AG04450 (cell line): ENCODE measurements at regions not wholly inside any gene's neighbourhood (a gene's known extent, or its start where the extent isn't known, plus 50 kb on each side); places are given as distances from the start of the nearest gene placed in this dataset.

Experiments
- CTCF ChIA-PET: fragments of 300-600, 350-600 bp; formaldehyde crosslinking; extraction: SDS; loops from one replicate; lab custom pipeline; 2022; ENCODE audit warnings: antibody characterized with exemption, inconsistent platforms; lab: Charles Lee
- POLR2A ChIA-PET: fragments of 350-600 bp; formaldehyde crosslinking; extraction: SDS; loops from one replicate; lab custom pipeline; 2021; ENCODE audit warnings: antibody characterized with exemption, inconsistent platforms; lab: Yijun Ruan, JAX
- DNase-seq: peaks from one replicate; pipeline ENCODE4 v3.0.0-alpha.2; 2011; ENCODE audit warnings: low read depth, low spot score
- H3K27ac ChIP-seq: one replicate; pipeline ENCODE4 v1.5.1; 2012; ENCODE audit warnings: low read depth, low read length, control low read depth
- H3K27me3 ChIP-seq: one replicate; pipeline ENCODE4 v1.6.0; 2012; ENCODE audit warnings: low read length; ENCODE audit not compliant: control insufficient read depth, insufficient read depth
- H3K4me3 ChIP-seq: 2 replicates; pipeline ENCODE4 v1.5.1; 2011; ENCODE audit warnings: mild to moderate bottlenecking, low read depth, low read length, control low read depth
- H3K9me3 ChIP-seq: 2 replicates; pipeline ENCODE4 v1.5.1; 2012; ENCODE audit warnings: low read length; ENCODE audit not compliant: control insufficient read depth, insufficient read depth
- TF ChIP-seq, protein P1 (sequence below): IDR thresholded peaks from 2 replicates; pipeline ENCODE4 v1.5.1; 2011; ENCODE audit warnings: low read depth, low read length, control low read depth, inconsistent platforms

DNA sequence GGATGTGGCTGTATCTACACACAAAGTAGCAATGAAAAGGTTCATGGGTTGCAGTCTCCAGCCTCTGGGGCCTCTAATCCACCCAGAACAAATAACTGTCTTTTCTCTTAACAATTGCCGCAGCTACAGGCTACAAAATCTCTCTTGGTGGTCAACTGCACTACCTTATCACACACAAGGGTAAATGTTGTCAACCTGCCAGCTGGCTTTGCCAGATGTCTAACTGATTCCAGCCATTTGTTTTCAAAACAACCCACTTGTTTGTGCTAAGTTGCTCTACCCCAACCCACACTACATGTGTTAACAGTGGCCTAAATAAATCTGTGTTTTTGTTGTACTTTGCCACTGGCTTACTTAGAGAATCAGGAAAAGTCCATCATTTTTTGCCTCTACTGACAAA, 447.3 kb downstream of the TAFA4 start:
- Histone ChIP-seq H3K9me3 (no peaks in the 10 kb centered on the region), H3K27ac (no peak overlapping the region), H3K4me3 (no peak overlapping the region), H3K27me3 (no peaks in the 10 kb centered on the region)
- TF ChIP-seq, protein P1, sequence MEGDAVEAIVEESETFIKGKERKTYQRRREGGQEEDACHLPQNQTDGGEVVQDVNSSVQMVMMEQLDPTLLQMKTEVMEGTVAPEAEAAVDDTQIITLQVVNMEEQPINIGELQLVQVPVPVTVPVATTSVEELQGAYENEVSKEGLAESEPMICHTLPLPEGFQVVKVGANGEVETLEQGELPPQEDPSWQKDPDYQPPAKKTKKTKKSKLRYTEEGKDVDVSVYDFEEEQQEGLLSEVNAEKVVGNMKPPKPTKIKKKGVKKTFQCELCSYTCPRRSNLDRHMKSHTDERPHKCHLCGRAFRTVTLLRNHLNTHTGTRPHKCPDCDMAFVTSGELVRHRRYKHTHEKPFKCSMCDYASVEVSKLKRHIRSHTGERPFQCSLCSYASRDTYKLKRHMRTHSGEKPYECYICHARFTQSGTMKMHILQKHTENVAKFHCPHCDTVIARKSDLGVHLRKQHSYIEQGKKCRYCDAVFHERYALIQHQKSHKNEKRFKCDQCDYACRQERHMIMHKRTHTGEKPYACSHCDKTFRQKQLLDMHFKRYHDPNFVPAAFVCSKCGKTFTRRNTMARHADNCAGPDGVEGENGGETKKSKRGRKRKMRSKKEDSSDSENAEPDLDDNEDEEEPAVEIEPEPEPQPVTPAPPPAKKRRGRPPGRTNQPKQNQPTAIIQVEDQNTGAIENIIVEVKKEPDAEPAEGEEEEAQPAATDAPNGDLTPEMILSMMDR = no peak
- CTCF ChIA-PET = no interaction called here
- no peak for DNase-seq
- POLR2A ChIA-PET = no interaction called here

DNA sequence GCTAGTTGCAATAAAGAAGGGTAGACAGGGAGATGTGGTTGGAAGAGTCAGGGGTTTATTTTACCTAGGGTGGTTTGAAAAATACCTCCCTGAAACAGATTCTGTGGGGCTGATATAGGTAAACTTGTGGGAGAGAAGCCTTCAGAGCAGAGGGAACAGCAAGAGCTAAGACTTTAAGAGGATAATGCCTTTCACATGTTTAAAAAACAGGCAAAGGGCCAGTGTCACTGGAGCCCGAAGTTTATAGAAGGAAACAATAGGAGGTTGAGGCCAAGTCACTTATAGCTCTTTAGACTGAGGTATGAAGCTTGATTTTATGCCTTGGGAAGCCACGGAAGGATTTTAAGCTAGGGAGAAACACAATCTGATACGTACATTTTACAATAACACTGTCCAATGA, 448.7 kb downstream of the TAFA4 start:
- H3K27ac ChIP-seq = no peak overlapping the region
- H3K4me3 ChIP-seq = no peak overlapping the region
- no peak for DNase-seq
- TF ChIP-seq, protein P1 = no peak
- POLR2A ChIA-PET = no interaction called here
- H3K9me3 ChIP-seq = no peaks in the 10 kb centered on the region
- H3K27me3 ChIP-seq = no peaks in the 10 kb centered on the region
- CTCF ChIA-PET = no interaction called here

DNA sequence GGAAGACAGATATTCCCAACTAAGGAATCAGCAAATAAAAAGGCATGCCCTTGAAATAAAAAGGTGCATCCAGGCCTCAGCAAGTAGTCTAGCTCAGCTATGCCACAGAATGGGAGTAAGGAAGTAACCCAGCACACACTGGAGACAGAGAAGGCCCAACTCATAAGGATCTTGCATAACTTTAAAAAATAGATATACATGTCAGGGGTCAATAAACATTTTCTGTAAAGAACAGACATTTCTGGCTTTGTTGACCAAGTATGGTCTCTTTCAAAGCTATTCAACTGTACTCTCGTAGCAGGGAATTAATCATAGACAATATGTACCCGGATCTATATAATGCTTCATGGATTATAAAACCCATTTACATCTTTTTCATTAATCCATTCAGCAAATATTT, 449.3 kb downstream of the TAFA4 start:
- DNase-seq = no peak
- POLR2A ChIA-PET = no interaction called here
- CTCF ChIA-PET = no interaction called here
- Histone ChIP-seq H3K9me3 (no peaks in the 10 kb centered on the region), H3K27ac (no peak overlapping the region), H3K4me3 (no peak overlapping the region), H3K27me3 (no peaks in the 10 kb centered on the region)
- TF ChIP-seq, protein P1 = no peak

DNA sequence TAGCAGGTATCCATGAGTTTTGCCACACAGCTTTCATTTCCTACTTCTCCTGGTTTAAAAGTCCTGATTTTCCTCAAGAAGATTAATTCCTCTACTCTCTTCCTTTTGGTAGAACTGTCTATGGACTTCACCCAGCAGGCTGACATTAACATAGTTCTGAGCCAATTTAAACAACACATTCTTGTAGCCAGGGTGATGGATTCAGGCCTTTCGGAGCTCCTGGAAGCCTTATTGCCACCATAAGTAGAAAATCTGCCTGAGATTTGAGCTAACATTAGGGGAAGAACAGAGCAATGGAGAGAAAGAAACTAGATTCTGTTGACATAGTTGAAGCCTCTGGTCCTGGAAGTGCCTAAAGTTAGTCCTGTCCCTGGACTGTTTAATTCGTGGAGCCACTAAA, 449.8 kb downstream of the TAFA4 start:
- TF ChIP-seq, protein P1 = no peak
- no peak for DNase-seq
- Histone ChIP-seq H3K27me3 (no peaks in the 10 kb centered on the region), H3K4me3 (no peak overlapping the region), H3K27ac (no peak overlapping the region), H3K9me3 (no peaks in the 10 kb centered on the region)
- ChIA-PET CTCF (no interaction called here), POLR2A (no interaction called here)

DNA sequence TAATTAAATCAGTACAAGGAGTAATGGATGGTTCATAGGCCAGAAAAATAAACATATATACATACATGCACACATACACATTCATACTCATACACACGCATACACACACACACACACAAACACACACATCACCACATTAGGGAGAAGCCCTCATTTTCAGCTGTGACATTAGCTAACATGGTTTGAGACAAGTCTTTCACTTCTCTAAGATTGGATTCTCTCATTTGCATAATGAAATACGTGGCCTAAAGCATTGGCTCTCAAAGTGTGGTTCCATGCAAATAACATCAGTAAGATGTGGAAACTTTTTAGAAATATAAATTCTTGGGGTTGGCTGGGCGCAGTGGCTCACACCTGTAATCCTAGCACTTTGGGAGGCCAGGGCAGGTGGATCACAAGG, 452.6 kb downstream of the TAFA4 start:
- POLR2A ChIA-PET = no interaction called here
- Histone ChIP-seq H3K27me3 (no peaks in the 10 kb centered on the region), H3K4me3 (no peak overlapping the region), H3K27ac (no peak overlapping the region), H3K9me3 (no peaks in the 10 kb centered on the region)
- TF ChIP-seq, protein P1 = no peak
- no peak for DNase-seq
- CTCF ChIA-PET = no interaction called here
